ENCODE measurements at regions not wholly inside any gene's neighbourhood (a gene's known extent, or its start where the extent isn't known, plus 50 kb on each side); places are given as distances from the start of the nearest gene placed in this dataset.

DNA sequence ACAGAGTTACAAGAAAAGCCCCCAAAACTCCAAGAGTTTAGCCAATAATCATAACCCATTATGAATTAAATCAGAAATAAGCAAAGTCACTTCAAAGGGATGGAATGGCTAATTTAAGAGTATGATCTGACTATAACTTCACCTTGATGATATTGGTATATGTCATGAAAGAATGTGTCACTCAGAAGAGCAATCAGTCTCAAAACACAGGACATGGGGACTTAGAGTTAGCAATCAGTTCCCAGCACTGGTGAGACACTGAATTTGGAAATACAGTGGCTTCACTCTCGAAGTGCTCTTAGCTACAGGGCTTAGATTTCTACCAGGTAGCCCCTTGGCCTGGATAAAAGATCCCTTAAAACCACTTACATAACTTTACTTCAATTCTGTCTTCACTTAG lies 65.7 kb upstream of the EXOC1L start:
- TF ChIP-seq, protein P1, sequence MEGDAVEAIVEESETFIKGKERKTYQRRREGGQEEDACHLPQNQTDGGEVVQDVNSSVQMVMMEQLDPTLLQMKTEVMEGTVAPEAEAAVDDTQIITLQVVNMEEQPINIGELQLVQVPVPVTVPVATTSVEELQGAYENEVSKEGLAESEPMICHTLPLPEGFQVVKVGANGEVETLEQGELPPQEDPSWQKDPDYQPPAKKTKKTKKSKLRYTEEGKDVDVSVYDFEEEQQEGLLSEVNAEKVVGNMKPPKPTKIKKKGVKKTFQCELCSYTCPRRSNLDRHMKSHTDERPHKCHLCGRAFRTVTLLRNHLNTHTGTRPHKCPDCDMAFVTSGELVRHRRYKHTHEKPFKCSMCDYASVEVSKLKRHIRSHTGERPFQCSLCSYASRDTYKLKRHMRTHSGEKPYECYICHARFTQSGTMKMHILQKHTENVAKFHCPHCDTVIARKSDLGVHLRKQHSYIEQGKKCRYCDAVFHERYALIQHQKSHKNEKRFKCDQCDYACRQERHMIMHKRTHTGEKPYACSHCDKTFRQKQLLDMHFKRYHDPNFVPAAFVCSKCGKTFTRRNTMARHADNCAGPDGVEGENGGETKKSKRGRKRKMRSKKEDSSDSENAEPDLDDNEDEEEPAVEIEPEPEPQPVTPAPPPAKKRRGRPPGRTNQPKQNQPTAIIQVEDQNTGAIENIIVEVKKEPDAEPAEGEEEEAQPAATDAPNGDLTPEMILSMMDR (IDR thresholded peaks at IDR 0.05; ENCODE audit: low read depth, low read length), result no peak
- H3K4me3 ChIP-seq (replicated peaks in 1 of 2; ENCODE audit: low read depth in 2 of 2, low read length in 2 of 2), result no peak overlapping the region
- no peak for DNase-seq (ENCODE audit: low read depth in 2 of 2)

- no peak overlapping the region for H3K4me3 ChIP-seq (replicated peaks in 1 of 2; ENCODE audit: low read depth in 2 of 2, low read length in 2 of 2)
- TF ChIP-seq, protein P1 (IDR thresholded peaks at IDR 0.05; ENCODE audit: low read depth, low read length), result no peak
- DNase-seq (ENCODE audit: low read depth in 2 of 2), result peak; percentile 75 to 81
These were observed 64.7 kb upstream of the EXOC1L start for GRCh38 chr4:55754754-55755350.

- DNase-seq (ENCODE audit: low read depth in 2 of 2), result no peak
- H3K4me3 ChIP-seq (replicated peaks in 1 of 2; ENCODE audit: low read depth in 2 of 2, low read length in 2 of 2), result no peak overlapping the region
- TF ChIP-seq, protein P1 (IDR thresholded peaks at IDR 0.05; ENCODE audit: low read depth, low read length), result no peak
These were observed 63.4 kb upstream of the EXOC1L start for GRCh38 chr4:55756208-55756607.

DNA sequence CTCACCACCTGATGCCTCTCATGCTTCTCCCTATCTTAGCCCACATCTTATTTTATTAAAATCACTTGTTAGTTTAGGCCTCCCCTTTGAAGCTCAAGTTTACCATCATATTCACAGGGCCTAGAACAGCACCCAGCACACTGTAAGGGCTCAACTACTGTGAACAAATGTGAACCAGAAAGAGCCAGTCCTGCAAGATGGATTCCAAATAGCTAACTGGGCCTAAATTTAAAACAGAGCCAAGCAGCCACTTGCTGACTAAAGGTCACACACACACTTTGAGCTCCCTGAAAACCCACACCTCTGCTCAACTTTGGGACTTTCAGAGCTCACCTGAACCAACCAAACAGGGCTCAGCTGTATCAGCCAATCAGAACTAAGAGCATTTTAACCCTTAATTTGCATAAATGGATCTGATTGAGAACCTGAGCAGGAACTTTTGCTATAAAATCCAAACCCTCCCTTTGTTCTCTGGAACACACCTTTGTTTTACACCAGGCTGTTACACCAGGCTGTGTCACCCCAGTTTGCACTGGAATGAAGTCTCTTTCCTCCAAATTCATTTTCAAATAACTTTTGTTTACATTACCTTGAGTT lies 62.1 kb upstream of the EXOC1L start:
- TF ChIP-seq, protein P1 (IDR thresholded peaks at IDR 0.05; ENCODE audit: low read depth, low read length), result no peak
- no peak overlapping the region for H3K4me3 ChIP-seq (replicated peaks in 1 of 2; ENCODE audit: low read depth in 2 of 2, low read length in 2 of 2)
- no peak for DNase-seq (ENCODE audit: low read depth in 2 of 2)

DNA sequence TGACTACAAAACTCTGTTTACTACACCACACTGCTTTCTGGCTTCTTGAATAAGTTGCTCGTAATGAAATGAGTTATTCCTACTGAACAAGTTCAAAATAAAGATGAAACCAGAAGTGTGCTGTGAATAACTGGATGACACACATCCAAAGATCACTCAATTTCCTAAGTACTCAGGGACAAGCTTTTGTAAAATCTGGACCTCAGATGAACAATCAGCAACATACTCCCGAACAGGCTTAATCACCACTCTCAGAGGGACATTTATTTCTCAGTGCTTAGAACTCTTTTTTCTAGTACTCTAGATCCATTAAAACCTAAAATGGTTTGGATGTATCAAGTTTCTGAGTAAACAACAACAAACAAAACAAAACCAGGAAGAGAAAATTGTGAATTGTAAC lies 61.5 kb upstream of the EXOC1L start:
- DNase-seq (ENCODE audit: low read depth in 2 of 2), result peak in 1 of 2 donors; percentile 56
- no peak overlapping the region for H3K4me3 ChIP-seq (replicated peaks in 1 of 2; ENCODE audit: low read depth in 2 of 2, low read length in 2 of 2)
- TF ChIP-seq, protein P1 (IDR thresholded peaks at IDR 0.05; ENCODE audit: low read depth, low read length), result no peak

DNA sequence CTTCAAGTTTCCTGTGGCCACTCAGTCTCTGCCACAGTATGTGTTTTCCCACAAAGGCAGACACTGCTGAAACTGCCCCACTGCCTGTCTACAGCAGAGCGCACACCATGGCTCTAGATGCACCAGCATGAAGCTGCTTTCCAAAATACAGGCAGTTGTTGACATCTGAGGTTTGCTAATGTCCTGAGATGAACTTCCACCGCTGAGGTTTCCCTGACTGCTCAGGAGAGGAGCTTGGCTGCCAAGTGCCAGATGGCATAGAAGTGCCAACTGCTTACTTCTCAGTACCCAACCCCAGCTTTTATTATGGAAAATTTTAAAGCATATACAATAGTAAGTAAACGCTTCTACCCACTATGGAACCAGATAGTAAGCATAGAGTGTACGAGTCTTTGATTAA lies 61.0 kb upstream of the EXOC1L start:
- TF ChIP-seq, protein P1 (IDR thresholded peaks at IDR 0.05; ENCODE audit: low read depth, low read length), result no peak
- DNase-seq (ENCODE audit: low read depth in 2 of 2), result peak in 1 of 2 donors; percentile 26
- H3K4me3 ChIP-seq (replicated peaks in 1 of 2; ENCODE audit: low read depth in 2 of 2, low read length in 2 of 2), result no peak overlapping the region

All from cardiac fibroblast (primary cell).